BLaER1 treated with 17β-estradiol and CSF1 and Interleukin-3, amounts not matched to agents 10 nM and 100 nM (cell line): ENCODE measurements at regions not wholly inside any gene's neighbourhood (a gene's known extent, or its start where the extent isn't known, plus 50 kb on each side); places are given as distances from the start of the nearest gene placed in this dataset.
"Not testable (repeated sequence)": the region's sequence is repeated elsewhere in the genome, so short reads cannot be mapped to it uniquely, and the experiment has no call there.

Source experiments
- H3K27ac ChIP-seq, 11 experiments: shearing (Covaris generic); formaldehyde crosslinking; 2 replicates each; pipeline ENCODE4 v1.8.1; 2022
- H3K27me3 ChIP-seq, 11 experiments: shearing (Covaris generic); formaldehyde crosslinking; 2 replicates each; pipeline ENCODE4 v1.8.1; 2022
- H3K36me3 ChIP-seq, 11 experiments: shearing (Covaris generic); formaldehyde crosslinking; 2 replicates each; pipeline ENCODE4 v1.8.1; 2022
- H3K4me1 ChIP-seq, 10 experiments: shearing (Covaris generic); formaldehyde crosslinking; 2 replicates each; pipeline ENCODE4 v1.8.1; 2022
- H3K4me2 ChIP-seq, 11 experiments: shearing (Covaris generic); formaldehyde crosslinking; 2 replicates each; pipeline ENCODE4 v1.8.1; 2022
- H3K4me3 ChIP-seq, 10 experiments: shearing (Covaris generic); formaldehyde crosslinking; 2 replicates each; pipeline ENCODE4 v1.8.1; 2022
- H3K9ac ChIP-seq, 11 experiments: shearing (Covaris generic); formaldehyde crosslinking; 2 replicates each; pipeline ENCODE4 v1.8.1; 2022
- H3K9me3 ChIP-seq, 11 experiments: shearing (Covaris generic); formaldehyde crosslinking; replicated peaks in 1 of 11; 2 replicates each; pipeline ENCODE4 v1.8.1; 2022
- H4K20me1 ChIP-seq, 11 experiments: shearing (Covaris generic); formaldehyde crosslinking; 2 replicates each; pipeline ENCODE4 v1.8.1; 2022
- Cebpa-rat ChIP-seq, 11 experiments: shearing (Covaris generic); IDR thresholded peaks; 2 replicates each; pipeline ENCODE4 v1.8.1; 2022

GRCh38 chr16:52318302-52319009 is 228.5 kb downstream of the TOX3 start:
- no peaks in the 10 kb centered on the region for H3K4me1 ChIP-seq
- no peaks in the 10 kb centered on the region for H3K36me3 ChIP-seq
- no peaks in the 10 kb centered on the region for H3K27me3 ChIP-seq
- no peak overlapping the region for H3K27ac ChIP-seq
- no peaks in the 10 kb centered on the region for H3K9me3 ChIP-seq
- H3K4me2 ChIP-seq, result no peak overlapping the region
- no peak for TF ChIP-seq Cebpa-rat (IDR thresholded peaks at IDR 0.05)
- no peaks in the 10 kb centered on the region for H4K20me1 ChIP-seq
- H3K4me3 ChIP-seq, result no peak overlapping the region
- H3K9ac ChIP-seq, result no peak overlapping the region

GRCh38 chr16:52316241-52316640 is 230.7 kb downstream of the TOX3 start:
- H3K36me3 ChIP-seq, result no peaks in the 10 kb centered on the region
- H3K27me3 ChIP-seq, result no peaks in the 10 kb centered on the region
- no peaks in the 10 kb centered on the region for H3K9me3 ChIP-seq
- no peak for TF ChIP-seq Cebpa-rat (IDR thresholded peaks at IDR 0.05)
- no peak overlapping the region for H3K27ac ChIP-seq
- H3K4me1 ChIP-seq, result no peaks in the 10 kb centered on the region
- no peaks in the 10 kb centered on the region for H4K20me1 ChIP-seq
- H3K4me2 ChIP-seq, result no peak overlapping the region
- no peak overlapping the region for H3K9ac ChIP-seq
- no peak overlapping the region for H3K4me3 ChIP-seq

GRCh38 chr16:52312716-52313115 is 234.2 kb downstream of the TOX3 start:
- no peaks in the 10 kb centered on the region for H3K36me3 ChIP-seq
- no peak for TF ChIP-seq Cebpa-rat (IDR thresholded peaks at IDR 0.05)
- no peaks in the 10 kb centered on the region for H3K4me1 ChIP-seq
- H3K9ac ChIP-seq, result no peak overlapping the region
- no peak overlapping the region for H3K4me2 ChIP-seq
- no peaks in the 10 kb centered on the region for H4K20me1 ChIP-seq
- H3K27ac ChIP-seq, result no peak overlapping the region
- no peak overlapping the region for H3K4me3 ChIP-seq
- no peaks in the 10 kb centered on the region for H3K27me3 ChIP-seq
- H3K9me3 ChIP-seq, result no peaks in the 10 kb centered on the region

- Histone ChIP-seq H3K27ac (no peak overlapping the region), H3K27me3 (no peaks in the 10 kb centered on the region), H3K9me3 (no peaks in the 10 kb centered on the region), H4K20me1 (no peaks in the 10 kb centered on the region), H3K36me3 (no peaks in the 10 kb centered on the region), H3K4me1 (no peaks in the 10 kb centered on the region), H3K4me2 (no peak overlapping the region), H3K9ac (no peak overlapping the region), H3K4me3 (no peak overlapping the region)
- TF ChIP-seq Cebpa-rat (IDR thresholded peaks at IDR 0.05), result no peak
Measured at GRCh38 chr16:52309446-52310416, 237.2 kb downstream of the TOX3 start.

DNA sequence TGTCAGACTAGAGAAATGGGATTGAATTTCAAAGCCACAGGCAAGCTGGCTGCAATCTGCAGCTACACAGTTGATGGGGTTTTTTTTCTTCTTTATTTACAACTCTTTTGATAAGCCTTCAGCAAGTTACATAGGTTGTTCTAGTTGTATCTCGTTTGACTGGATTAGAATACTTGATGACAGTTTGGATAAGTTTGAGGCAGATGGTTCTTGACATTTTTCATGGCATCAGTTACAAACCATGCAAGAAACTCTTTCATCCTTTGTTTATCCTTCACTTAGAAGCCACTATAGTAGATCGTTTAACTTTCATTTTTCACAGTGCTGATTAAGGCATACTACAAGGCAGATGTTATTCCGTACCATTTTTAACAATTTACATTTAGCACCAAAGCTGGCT is 238.9 kb downstream of the TOX3 start:
- Histone ChIP-seq H3K9ac (no peak overlapping the region), H3K4me1 (no peaks in the 10 kb centered on the region), H3K36me3 (no peaks in the 10 kb centered on the region), H4K20me1 (no peaks in the 10 kb centered on the region), H3K4me3 (no peak overlapping the region), H3K27me3 (no peaks in the 10 kb centered on the region), H3K9me3 (no peaks in the 10 kb centered on the region), H3K27ac (no peak overlapping the region), H3K4me2 (no peak overlapping the region)
- no peak for TF ChIP-seq Cebpa-rat (IDR thresholded peaks at IDR 0.05)

DNA sequence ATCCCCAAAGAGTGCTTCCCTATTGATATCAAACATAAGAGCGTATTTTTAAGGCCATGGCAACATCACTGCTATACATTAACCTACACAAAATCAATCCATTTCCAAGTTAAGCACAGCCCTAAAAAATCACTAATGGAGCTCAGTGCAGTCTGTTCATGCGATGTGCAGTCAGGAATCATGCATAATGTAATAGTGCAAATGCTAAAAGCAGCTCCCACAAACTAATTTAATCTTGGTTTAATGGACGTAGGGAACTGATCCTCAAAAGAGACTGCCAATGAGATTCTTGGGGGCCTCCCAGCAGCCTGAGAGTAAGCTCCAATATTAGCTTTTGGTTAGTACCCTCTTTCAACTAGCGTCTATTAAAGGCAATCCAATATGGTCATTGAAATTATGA is 245.9 kb downstream of the TOX3 start:
- H3K4me3 ChIP-seq, result no peak overlapping the region
- H4K20me1 ChIP-seq, result no peaks in the 10 kb centered on the region
- no peak overlapping the region for H3K9ac ChIP-seq
- no peaks in the 10 kb centered on the region for H3K4me1 ChIP-seq
- no peaks in the 10 kb centered on the region for H3K9me3 ChIP-seq
- H3K36me3 ChIP-seq, result no peaks in the 10 kb centered on the region
- no peaks in the 10 kb centered on the region for H3K27me3 ChIP-seq
- no peak overlapping the region for H3K27ac ChIP-seq
- no peak for TF ChIP-seq Cebpa-rat (IDR thresholded peaks at IDR 0.05)
- no peak overlapping the region for H3K4me2 ChIP-seq

GRCh38 chr16:52298769-52299168 is 248.2 kb downstream of the TOX3 start:
- Histone ChIP-seq H3K27me3 (no peaks in the 10 kb centered on the region), H3K4me2 (no peak overlapping the region), H3K4me1 (no peaks in the 10 kb centered on the region), H3K4me3 (no peak overlapping the region), H3K27ac (no peak overlapping the region), H3K36me3 (no peaks in the 10 kb centered on the region), H3K9ac (no peak overlapping the region), H4K20me1 (no peaks in the 10 kb centered on the region), H3K9me3 (no peaks in the 10 kb centered on the region)
- no peak for TF ChIP-seq Cebpa-rat (IDR thresholded peaks at IDR 0.05)

- not testable (repeated sequence) for H3K36me3 ChIP-seq, H3K27me3 ChIP-seq, H3K4me3 ChIP-seq, H3K27ac ChIP-seq, H3K9ac ChIP-seq, H3K4me1 ChIP-seq, H4K20me1 ChIP-seq, H3K9me3 ChIP-seq, H3K4me2 ChIP-seq
Measured at GRCh38 chr16:52296706-52297315, 250.1 kb downstream of the TOX3 start.

GRCh38 chr16:52296076-52296475 is 250.9 kb downstream of the TOX3 start:
- Histone ChIP-seq H3K4me3 (no peak overlapping the region), H3K36me3 (no peaks in the 10 kb centered on the region), H4K20me1 (no peaks in the 10 kb centered on the region), H3K4me2 (no peak overlapping the region), H3K27ac (no peak overlapping the region), H3K4me1 (peaks cover 0 to 7% (median 4%) of the 10 kb centered on the region in 10 experiments; a peak in 9 of 20 replicates), H3K9me3 (no peaks in the 10 kb centered on the region), H3K9ac (no peak overlapping the region), H3K27me3 (no peaks in the 10 kb centered on the region)
- no peak for TF ChIP-seq Cebpa-rat (IDR thresholded peaks at IDR 0.05)
